ENCODE measurements at regions not wholly inside any gene's neighbourhood (a gene's known extent, or its start where the extent isn't known, plus 50 kb on each side); places are given as distances from the start of the nearest gene placed in this dataset.

DNA sequence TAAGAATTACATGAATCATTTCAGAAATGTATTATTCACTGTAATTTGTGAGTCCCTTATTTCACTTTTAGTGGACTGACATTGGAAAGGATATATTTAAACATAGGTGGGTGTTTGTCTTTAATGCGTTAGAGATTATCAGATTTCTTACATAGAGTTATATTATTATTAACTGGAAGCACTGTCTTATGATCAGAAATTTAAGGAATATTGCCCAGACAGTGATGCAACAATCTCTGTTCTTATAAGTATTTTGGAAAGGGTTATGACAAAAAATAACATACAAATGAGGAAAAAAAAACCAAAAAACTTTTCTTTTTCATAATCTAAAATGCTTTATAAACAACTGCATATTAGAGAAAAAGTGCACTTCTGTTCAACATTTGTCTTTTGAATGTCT lies 836.6 kb downstream of the SLC6A15 start:
- TF ChIP-seq, protein P1, sequence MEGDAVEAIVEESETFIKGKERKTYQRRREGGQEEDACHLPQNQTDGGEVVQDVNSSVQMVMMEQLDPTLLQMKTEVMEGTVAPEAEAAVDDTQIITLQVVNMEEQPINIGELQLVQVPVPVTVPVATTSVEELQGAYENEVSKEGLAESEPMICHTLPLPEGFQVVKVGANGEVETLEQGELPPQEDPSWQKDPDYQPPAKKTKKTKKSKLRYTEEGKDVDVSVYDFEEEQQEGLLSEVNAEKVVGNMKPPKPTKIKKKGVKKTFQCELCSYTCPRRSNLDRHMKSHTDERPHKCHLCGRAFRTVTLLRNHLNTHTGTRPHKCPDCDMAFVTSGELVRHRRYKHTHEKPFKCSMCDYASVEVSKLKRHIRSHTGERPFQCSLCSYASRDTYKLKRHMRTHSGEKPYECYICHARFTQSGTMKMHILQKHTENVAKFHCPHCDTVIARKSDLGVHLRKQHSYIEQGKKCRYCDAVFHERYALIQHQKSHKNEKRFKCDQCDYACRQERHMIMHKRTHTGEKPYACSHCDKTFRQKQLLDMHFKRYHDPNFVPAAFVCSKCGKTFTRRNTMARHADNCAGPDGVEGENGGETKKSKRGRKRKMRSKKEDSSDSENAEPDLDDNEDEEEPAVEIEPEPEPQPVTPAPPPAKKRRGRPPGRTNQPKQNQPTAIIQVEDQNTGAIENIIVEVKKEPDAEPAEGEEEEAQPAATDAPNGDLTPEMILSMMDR (IDR thresholded peaks at IDR 0.05; ENCODE audit: low read depth, low read length, missing control alignments), result no peak
- no peak overlapping the region for H3K4me3 ChIP-seq (ENCODE audit: low read depth, low read length)
- DNase-seq (ENCODE audit: low read depth), result no peak

DNA sequence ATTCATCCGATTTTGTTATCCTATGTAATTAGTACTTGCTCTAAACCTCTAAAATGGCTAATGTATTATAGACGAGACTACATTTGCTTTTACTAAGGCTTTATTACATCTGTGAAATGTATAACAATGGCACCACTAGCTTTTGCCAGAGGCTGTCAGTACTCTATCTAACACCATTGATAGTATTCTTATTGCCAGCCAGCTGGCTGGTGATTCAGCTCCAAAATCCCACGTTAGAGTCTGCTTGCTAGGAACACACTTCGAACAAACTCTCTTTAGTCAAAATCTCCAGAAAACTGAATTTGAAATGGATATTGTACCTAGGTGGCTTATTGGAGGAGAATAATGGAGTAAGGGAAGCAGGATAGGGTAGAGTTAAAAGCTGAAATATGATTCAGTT lies 839.2 kb downstream of the SLC6A15 start:
- H3K4me3 ChIP-seq (ENCODE audit: low read depth, low read length), result no peak overlapping the region
- no peak for DNase-seq (ENCODE audit: low read depth)
- TF ChIP-seq, protein P1 (IDR thresholded peaks at IDR 0.05; ENCODE audit: low read depth, low read length, missing control alignments), result no peak

DNA sequence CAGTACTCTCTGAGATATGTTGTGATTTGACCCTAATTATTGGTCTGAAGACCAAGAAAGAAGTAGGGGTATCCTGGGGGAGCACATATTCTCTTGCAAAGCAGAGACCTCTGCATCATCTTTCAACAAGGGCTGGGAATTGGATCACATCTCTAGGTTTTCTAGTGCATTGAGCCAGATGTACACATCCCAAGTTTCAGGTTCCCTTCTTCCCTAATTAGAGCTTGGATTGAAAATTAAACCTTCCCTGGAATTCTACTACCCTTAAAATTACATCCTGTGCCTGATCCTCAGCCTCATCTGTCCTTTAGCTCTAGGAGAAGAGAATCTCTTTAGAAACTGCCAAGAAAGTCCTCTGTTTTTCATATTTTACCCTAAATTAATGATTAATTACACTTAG lies 839.6 kb downstream of the SLC6A15 start:
- H3K4me3 ChIP-seq (ENCODE audit: low read depth, low read length), result no peak overlapping the region
- TF ChIP-seq, protein P1 (IDR thresholded peaks at IDR 0.05; ENCODE audit: low read depth, low read length, missing control alignments), result no peak
- no peak for DNase-seq (ENCODE audit: low read depth)

DNA sequence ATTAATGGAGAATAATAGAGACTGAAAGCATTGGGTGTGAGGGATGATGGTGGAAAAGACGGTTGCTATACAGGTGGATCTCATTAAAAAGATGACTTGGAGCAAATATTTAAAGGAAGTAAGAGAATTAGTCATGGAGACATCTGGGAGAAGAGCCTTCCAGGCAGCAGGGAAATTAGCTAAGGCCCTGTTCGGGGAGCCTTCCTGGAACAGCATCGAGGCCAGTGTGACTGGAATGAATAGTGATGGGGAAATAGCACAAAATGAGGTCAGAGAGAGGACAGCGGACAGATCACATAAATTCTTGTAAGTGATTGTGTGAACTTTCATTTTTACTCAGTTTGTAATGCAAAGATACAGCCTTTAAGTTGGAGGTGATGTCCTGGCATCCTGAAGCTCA lies 842.3 kb downstream of the SLC6A15 start:
- no peak for DNase-seq (ENCODE audit: low read depth)
- TF ChIP-seq, protein P1 (IDR thresholded peaks at IDR 0.05; ENCODE audit: low read depth, low read length, missing control alignments), result no peak
- no peak overlapping the region for H3K4me3 ChIP-seq (ENCODE audit: low read depth, low read length)

DNA sequence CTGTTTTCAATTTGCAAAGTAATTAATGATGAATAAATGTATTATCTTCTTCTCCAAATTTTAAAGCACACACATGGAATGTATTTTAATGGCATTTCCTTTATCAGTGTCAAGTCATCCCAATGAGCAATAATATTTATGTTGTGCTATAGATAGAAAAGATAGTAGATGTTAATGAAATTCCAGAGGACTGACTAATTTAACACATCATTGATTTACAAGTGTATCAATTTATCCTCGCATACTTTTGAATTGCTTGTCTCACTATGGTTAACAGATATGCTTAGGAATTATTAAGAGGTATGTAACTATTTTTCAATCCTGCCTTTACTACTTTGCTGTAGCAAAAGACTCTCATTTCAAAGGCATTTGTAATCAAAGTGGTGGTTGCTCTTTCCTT lies 842.9 kb downstream of the SLC6A15 start:
- TF ChIP-seq, protein P1 (IDR thresholded peaks at IDR 0.05; ENCODE audit: low read depth, low read length, missing control alignments), result no peak
- no peak overlapping the region for H3K4me3 ChIP-seq (ENCODE audit: low read depth, low read length)
- DNase-seq (ENCODE audit: low read depth), result no peak

DNA sequence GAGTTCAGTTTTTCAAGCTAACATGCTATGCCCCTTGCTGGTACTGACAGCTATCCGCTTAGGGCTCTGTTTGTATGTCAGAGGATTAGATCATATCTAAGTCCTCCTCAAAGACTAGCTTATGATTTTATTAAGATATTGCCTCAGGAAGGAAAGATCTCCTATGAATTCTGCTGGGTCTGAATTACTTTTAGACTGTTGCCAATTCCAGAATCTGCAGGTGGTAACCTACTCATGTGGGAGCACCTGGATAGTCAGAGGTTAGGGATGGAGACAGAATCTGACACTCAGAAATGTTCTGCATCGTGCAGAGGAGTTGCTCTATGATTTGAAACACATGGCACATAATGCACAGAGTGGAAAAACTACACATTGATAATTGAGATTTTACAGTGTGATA lies 843.4 kb downstream of the SLC6A15 start:
- TF ChIP-seq, protein P1 (IDR thresholded peaks at IDR 0.05; ENCODE audit: low read depth, low read length, missing control alignments), result no peak
- no peak for DNase-seq (ENCODE audit: low read depth)

DNA sequence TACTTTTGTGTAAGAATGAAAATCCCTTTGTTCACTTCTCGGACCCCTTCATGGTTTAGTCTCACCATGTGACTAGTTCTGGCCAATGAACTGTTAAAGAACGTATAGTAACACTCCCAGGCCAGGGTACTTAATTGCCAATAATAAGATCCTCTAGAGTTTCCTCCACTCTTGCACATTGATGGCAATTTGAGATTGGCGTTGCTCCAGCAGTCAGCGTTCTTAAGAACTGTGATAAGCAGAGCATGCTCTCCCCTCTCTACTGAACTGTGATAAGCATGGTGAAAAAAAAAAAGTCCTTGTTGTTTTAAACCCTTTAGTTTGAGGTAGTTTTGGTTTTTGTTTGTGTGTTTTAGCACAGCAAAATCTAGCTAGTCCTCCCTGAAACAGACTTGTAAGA lies 854.5 kb downstream of the SLC6A15 start:
- TF ChIP-seq, protein P1 (IDR thresholded peaks at IDR 0.05; ENCODE audit: low read depth, low read length, missing control alignments), result no peak
- no peak overlapping the region for H3K4me3 ChIP-seq (ENCODE audit: low read depth, low read length)
- DNase-seq (ENCODE audit: low read depth), result no peak

More for the DNA sequence above, 843.4 kb downstream of the SLC6A15 start:
- no peak overlapping the region for H3K4me3 ChIP-seq (ENCODE audit: low read depth, low read length)
